ENCODE measurements at regions not wholly inside any gene's neighbourhood (a gene's known extent, or its start where the extent isn't known, plus 50 kb on each side); places are given as distances from the start of the nearest gene placed in this dataset.

GRCh38 chr4:52299120-52299519 is 248.0 kb downstream of the SPATA18 start:
- ATAC-seq (ENCODE audit: low read depth), result no peak
- no peaks in the 10 kb centered on the region for H4K20me1 ChIP-seq (ENCODE audit: insufficient read depth, low read length)
- H3K23ac ChIP-seq (ENCODE audit: low read depth, low read length), result no peak overlapping the region
- no peak overlapping the region for H2AFZ ChIP-seq (replicated peaks; ENCODE audit: low read length, poor library complexity)
- no peak overlapping the region for H3K14ac ChIP-seq (replicated peaks; ENCODE audit: low read depth, low read length)
- no peak overlapping the region for H3K4ac ChIP-seq (ENCODE audit: low read depth, low read length)
- H3K27me3 ChIP-seq (ENCODE audit: control insufficient read depth, insufficient read depth, low read length), result no peaks in the 10 kb centered on the region
- H2BK15ac ChIP-seq (ENCODE audit: low read depth, low read length), result no peak overlapping the region
- DNase-seq, result no peak
- H2AK5ac ChIP-seq (ENCODE audit: low read depth, low read length), result no peak overlapping the region
- intact Hi-C loops (cut with micrococcal nuclease), result no loop called here
- BruUV-seq (replicated peaks), result no TSS peak
- H3K27ac ChIP-seq (ENCODE audit: insufficient read depth, low read length), result no peak overlapping the region
- H3K56ac ChIP-seq (ENCODE audit: extremely low read depth, insufficient read depth, low read length), result no peak overlapping the region
- H2BK120ac ChIP-seq (ENCODE audit: low read depth, low read length), result no peak overlapping the region
- no peak for TF ChIP-seq SMC3 (IDR thresholded peaks at IDR 0.05; ENCODE audit: low read depth, low read length)
- TF ChIP-seq POLR2A (IDR thresholded peaks at IDR 0.05; ENCODE audit: low read depth, low read length), result no peak
- TF ChIP-seq CHD1 (IDR thresholded peaks at IDR 0.05; ENCODE audit: low read depth, low read length), result no peak
- TF ChIP-seq RCOR1 (IDR thresholded peaks at IDR 0.05; ENCODE audit: insufficient replicate concordance, low read length), result no peak
- no peak for TF ChIP-seq BHLHE40 (IDR thresholded peaks at IDR 0.05; ENCODE audit: low read depth, low read length)
- TF ChIP-seq NFE2L2 (IDR thresholded peaks at IDR 0.05; ENCODE audit: low read depth, low read length), result no peak
- TF ChIP-seq USF2 (IDR thresholded peaks at IDR 0.05; ENCODE audit: low read depth, low read length), result no peak
- no peak for TF ChIP-seq MAZ (IDR thresholded peaks at IDR 0.05; ENCODE audit: borderline replicate concordance, low read depth, low read length)
- no peak for TF ChIP-seq MAFK (IDR thresholded peaks at IDR 0.05; ENCODE audit: low read depth, low read length)
- no peak for TF ChIP-seq MXI1 (IDR thresholded peaks at IDR 0.05; ENCODE audit: borderline replicate concordance, low read depth, low read length)
- no peak for TF ChIP-seq RAD21 (IDR thresholded peaks at IDR 0.05; ENCODE audit: low read length)
- TF ChIP-seq ELK1 (IDR thresholded peaks at IDR 0.05; ENCODE audit: borderline replicate concordance, low read depth, low read length), result no peak
- no peak for TF ChIP-seq FOS (IDR thresholded peaks at IDR 0.05; ENCODE audit: low read depth, low read length)
- no peak for TF ChIP-seq RFX5 (IDR thresholded peaks at IDR 0.05; ENCODE audit: low read depth, low read length)
- TF ChIP-seq CEBPB (IDR thresholded peaks at IDR 0.05; ENCODE audit: low read depth, low read length), result no peak
- no peaks in the 10 kb centered on the region for H3K36me3 ChIP-seq (ENCODE audit: control insufficient read depth, insufficient read depth, low read length)
- no peak overlapping the region for H4K5ac ChIP-seq (ENCODE audit: low read depth, low read length)
- H2AK9ac ChIP-seq (replicated peaks; ENCODE audit: low read depth, low read length, poor library complexity), result no peak overlapping the region
- in situ Hi-C loops (cut with MboI; ENCODE audit: low sequenced_read_pairs), result no loop called here
- no peaks in the 10 kb centered on the region for H3K9me1 ChIP-seq (ENCODE audit: insufficient read depth, low read length)
- ChIA-PET POLR2A (ENCODE audit: unreplicated experiment) (no interaction called here), CTCF (no interaction called here)
- H3K4me2 ChIP-seq (ENCODE audit: low read depth, low read length), result no peak overlapping the region
- no CpG with 5 or more reads among the region's 7 CpGs for WGBS, 2 experiments (ENCODE audit: extremely low coverage in 2 of 2, insufficient read length in 1 of 2)
- no peak overlapping the region for H2BK20ac ChIP-seq (ENCODE audit: low read depth, low read length)
- no peak overlapping the region for H3K18ac ChIP-seq (ENCODE audit: low read depth, low read length)
- H3K79me1 ChIP-seq (ENCODE audit: low read depth in 1 of 2, low read length in 2 of 2), result no peaks in the 10 kb centered on the region
- no peak overlapping the region for H3K4me3 ChIP-seq (ENCODE audit: insufficient read depth, low read depth, low read length)
- no peak overlapping the region for H4K91ac ChIP-seq (ENCODE audit: insufficient read depth, low read depth, low read length)
- H4K8ac ChIP-seq (ENCODE audit: low read depth in 2 of 2, low read length in 2 of 2), result no peak overlapping the region
- no peak overlapping the region for H3K9ac ChIP-seq (ENCODE audit: low read depth, low read length)
- H3K4me1 ChIP-seq (ENCODE audit: control insufficient read depth, insufficient read depth, low read length), result no peaks in the 10 kb centered on the region
- H2BK5ac ChIP-seq (ENCODE audit: low read depth, low read length, poor library complexity, severe bottlenecking), result no peak overlapping the region
- no peaks in the 10 kb centered on the region for H3K9me3 ChIP-seq (ENCODE audit: control insufficient read depth, insufficient read depth, low read length)
- dilution Hi-C loops (cut with HindIII; ENCODE audit: low sequenced_read_pairs, unreplicated experiment), result no loop called here
